HCT116 (cell line): ENCODE measurements at regions not wholly inside any gene's neighbourhood (a gene's known extent, or its start where the extent isn't known, plus 50 kb on each side); places are given as distances from the start of the nearest gene placed in this dataset.

Source experiments
- CTCF ChIP-seq, 3 experiments: fragments of 200-600 bp in 1 of 3; sonication (generic) in 1 of 3; IDR thresholded peaks in 2 of 3; conservative IDR thresholded peaks in 1 of 3; 2 replicates each; pipeline ENCODE4 v1.5.1; 2012 to 2017; ENCODE audit warnings: low read depth in 2 of 3, low read length in 2 of 3, antibody characterized with exemption in 1 of 3, borderline replicate concordance in 1 of 3, control low read depth in 1 of 3, mild to moderate bottlenecking in 1 of 3, mixed read lengths in 1 of 3, mixed run types in 1 of 3, moderate library complexity in 1 of 3; ENCODE audit not compliant: insufficient read depth in 1 of 3
- EGR1 ChIP-seq: IDR thresholded peaks from 2 replicates; pipeline ENCODE4 v1.6.1; 2012; ENCODE audit warnings: low read depth
- EZH2 ChIP-seq: fragments of 200-600 bp; sonication (generic); IDR thresholded peaks from 2 replicates; pipeline ENCODE4 v1.6.1; 2017; ENCODE audit warnings: antibody characterized with exemption, mixed run types
- POLR2A ChIP-seq: IDR thresholded peaks from 2 replicates; pipeline ENCODE4 v1.7.0; 2011; ENCODE audit warnings: borderline replicate concordance; ENCODE audit not compliant: insufficient read depth, insufficient read length; ENCODE audit errors: extremely low read depth
- POLR2AphosphoS5 ChIP-seq: IDR thresholded peaks from 2 replicates; pipeline ENCODE4 v1.6.1; 2011; ENCODE audit warnings: mild to moderate bottlenecking, low read depth, low read length, moderate library complexity
- REST ChIP-seq: IDR thresholded peaks from 2 replicates; pipeline ENCODE4 v1.6.1; 2012; ENCODE audit warnings: low read depth
- SP1 ChIP-seq: IDR thresholded peaks from 2 replicates; pipeline ENCODE4 v1.6.1; 2012; ENCODE audit warnings: low read depth
- SRF ChIP-seq: IDR thresholded peaks from 2 replicates; pipeline ENCODE4 v1.6.1; 2012; ENCODE audit warnings: low read depth
- TCF7L2 ChIP-seq: IDR thresholded peaks from 2 replicates; pipeline ENCODE4 v1.7.0; 2011; ENCODE audit warnings: borderline replicate concordance, inconsistent platforms; ENCODE audit not compliant: insufficient read depth, insufficient read length; ENCODE audit errors: extremely low read depth

GRCh38 chr4:108443585-108443984, 176.8 kb upstream of the RPL34 start:
- TF ChIP-seq POLR2A (no peak), CTCF (IDR thresholded peaks at IDR 0.05 in 2 of 3, conservative IDR thresholded peaks at IDR 0.05 in 1 of 3; ENCODE audit: borderline replicate concordance in 1 of 3, insufficient read depth in 1 of 3, low read depth in 2 of 3, low read length in 2 of 3) (no peak), POLR2AphosphoS5 (no peak), SP1 (no peak), EZH2 (no peak), REST (no peak), TCF7L2 (no peak), EGR1 (no peak), SRF (no peak)
